Calu3 (cell line): ENCODE measurements at regions not wholly inside any gene's neighbourhood (a gene's known extent, or its start where the extent isn't known, plus 50 kb on each side); places are given as distances from the start of the nearest gene placed in this dataset.
"Not testable (repeated sequence)": the region's sequence is repeated elsewhere in the genome, so short reads cannot be mapped to it uniquely, and the experiment has no call there.

Experiments used
- BruUV-seq: library from RNA; stranded (reverse); fragments of 400-500 nt; replicated peaks from 2 replicates; lab custom pipeline; 2021; lab: Mats Ljungman, UMichigan
- CTCF ChIA-PET: fragments of 300-600 bp; sonication (Branson Sonifier 250); formaldehyde crosslinking; loops from one replicate; lab custom pipeline; 2022; ENCODE audit warnings: antibody characterized with exemption; lab: Charles Lee
- DNase-seq: peaks from one replicate; pipeline ENCODE4 v3.0.0; 2022
- H3K27ac Mint-ChIP-seq: one replicate; pipeline ENCODE4 v1.8.0; 2022; ENCODE audit warnings: mixed read lengths; ENCODE audit not compliant: unreplicated experiment
- H3K27me3 Mint-ChIP-seq: one replicate; pipeline ENCODE4 v1.8.0; 2022; ENCODE audit warnings: mixed read lengths; ENCODE audit not compliant: unreplicated experiment
- H3K36me3 Mint-ChIP-seq: one replicate; pipeline ENCODE4 v1.8.0; 2022; ENCODE audit warnings: mild to moderate bottlenecking, moderate library complexity, mixed read lengths; ENCODE audit not compliant: insufficient read depth, unreplicated experiment
- H3K4me1 Mint-ChIP-seq: one replicate; pipeline ENCODE4 v1.8.0; 2022; ENCODE audit warnings: mild to moderate bottlenecking, low read depth, mixed read lengths; ENCODE audit not compliant: unreplicated experiment
- H3K4me3 Mint-ChIP-seq: one replicate; pipeline ENCODE4 v1.8.0; 2022; ENCODE audit warnings: mild to moderate bottlenecking, low read depth, moderate library complexity, mixed read lengths; ENCODE audit not compliant: unreplicated experiment
- H3K9me3 Mint-ChIP-seq: one replicate; pipeline ENCODE4 v1.8.0; 2022; ENCODE audit warnings: low read depth, mixed read lengths; ENCODE audit not compliant: unreplicated experiment
- CTCF ChIP-seq: fragments of 200-600 bp; IDR thresholded peaks from one replicate; pipeline ENCODE4 v1.8.0; 2022; ENCODE audit warnings: antibody characterized with exemption; ENCODE audit not compliant: unreplicated experiment
- intact Hi-C: fragments of 100-400 bp; cut with micrococcal nuclease; formaldehyde crosslinking; loops from one replicate; pipeline ENCODE4 v1.10.0; 2022; ENCODE audit not compliant: unreplicated experiment

- Mint-ChIP-seq H3K27me3 (peaks cover 41% of the 10 kb centered on the region), H3K4me3 (no peak overlapping the region), H3K36me3 (no peaks in the 10 kb centered on the region), H3K27ac (no peak overlapping the region), H3K4me1 (no peaks in the 10 kb centered on the region), H3K9me3 (no peaks in the 10 kb centered on the region)
- DNase-seq: no peak
- no peak for TF ChIP-seq CTCF
- BruUV-seq: no TSS peak
- intact Hi-C loops: no loop called here
- CTCF ChIA-PET: interaction anchor here (0.6 to 1.1 kb wide), 2 partner anchors 91 to 168 kb away, joined by 4 to 5 read pairs; no protein-coding TSS in a partner anchor
Measured at GRCh38 chr15:89002830-89003229, 85.4 kb upstream of the ABHD2 start.

GRCh38 chr15:89003865-89004725 lies 84.2 kb upstream of the ABHD2 start:
- intact Hi-C loops: no loop called here
- H3K4me1 Mint-ChIP-seq: no peaks in the 10 kb centered on the region
- CTCF ChIA-PET: interaction anchor here (0.7 to 1.6 kb wide), 4 partner anchors 22 to 528 kb away, joined by 3 to 13 read pairs (median 4); no protein-coding TSS in a partner anchor
- TF ChIP-seq CTCF: no peak
- peaks cover 36% of the 10 kb centered on the region for H3K27me3 Mint-ChIP-seq
- BruUV-seq: no TSS peak
- H3K36me3 Mint-ChIP-seq: no peaks in the 10 kb centered on the region
- H3K4me3 Mint-ChIP-seq: no peak overlapping the region
- H3K9me3 Mint-ChIP-seq: no peaks in the 10 kb centered on the region
- no peak for DNase-seq
- H3K27ac Mint-ChIP-seq: no peak overlapping the region

GRCh38 chr15:89004726-89005030 lies 83.6 kb upstream of the ABHD2 start:
- no peak for TF ChIP-seq CTCF
- H3K4me1 Mint-ChIP-seq: no peaks in the 10 kb centered on the region
- peaks cover 30% of the 10 kb centered on the region for H3K27me3 Mint-ChIP-seq
- no peaks in the 10 kb centered on the region for H3K9me3 Mint-ChIP-seq
- no TSS peak for BruUV-seq
- DNase-seq: no peak
- H3K4me3 Mint-ChIP-seq: no peak overlapping the region
- CTCF ChIA-PET: interaction anchor here (0.8 to 1.6 kb wide), 2 partner anchors 23 to 100 kb away, joined by 3 to 13 read pairs; no protein-coding TSS in a partner anchor
- no peaks in the 10 kb centered on the region for H3K36me3 Mint-ChIP-seq
- intact Hi-C loops: no loop called here
- H3K27ac Mint-ChIP-seq: no peak overlapping the region

- H3K9me3 Mint-ChIP-seq, H3K36me3 Mint-ChIP-seq, H3K4me1 Mint-ChIP-seq, CTCF ChIA-PET, intact Hi-C loops, BruUV-seq, H3K27ac Mint-ChIP-seq, DNase-seq, H3K4me3 Mint-ChIP-seq: not testable (repeated sequence)
- peaks cover 41% of the 10 kb centered on the region for H3K27me3 Mint-ChIP-seq
Measured at GRCh38 chr15:89007527-89007926, 80.7 kb upstream of the ABHD2 start.

- no peak overlapping the region for H3K27ac Mint-ChIP-seq
- intact Hi-C loops: no loop called here
- H3K4me3 Mint-ChIP-seq: no peak overlapping the region
- no peaks in the 10 kb centered on the region for H3K4me1 Mint-ChIP-seq
- H3K36me3 Mint-ChIP-seq: no peaks in the 10 kb centered on the region
- H3K27me3 Mint-ChIP-seq: peaks cover 41% of the 10 kb centered on the region
- no peaks in the 10 kb centered on the region for H3K9me3 Mint-ChIP-seq
- CTCF ChIA-PET: no interaction called here
- TF ChIP-seq CTCF: no peak
- no peak for DNase-seq
- BruUV-seq: no TSS peak
Measured at GRCh38 chr15:89007989-89008388, 80.3 kb upstream of the ABHD2 start.
